SKM-1 (cell line): ENCODE measurements at regions not wholly inside any gene's neighbourhood (a gene's known extent, or its start where the extent isn't known, plus 50 kb on each side); places are given as distances from the start of the nearest gene placed in this dataset.

Source experiments
- DNase-seq: peaks from one replicate; lab custom pipeline; 2025; ENCODE audit not compliant: unreplicated experiment; lab: John Stamatoyannopoulos, UW

DNA sequence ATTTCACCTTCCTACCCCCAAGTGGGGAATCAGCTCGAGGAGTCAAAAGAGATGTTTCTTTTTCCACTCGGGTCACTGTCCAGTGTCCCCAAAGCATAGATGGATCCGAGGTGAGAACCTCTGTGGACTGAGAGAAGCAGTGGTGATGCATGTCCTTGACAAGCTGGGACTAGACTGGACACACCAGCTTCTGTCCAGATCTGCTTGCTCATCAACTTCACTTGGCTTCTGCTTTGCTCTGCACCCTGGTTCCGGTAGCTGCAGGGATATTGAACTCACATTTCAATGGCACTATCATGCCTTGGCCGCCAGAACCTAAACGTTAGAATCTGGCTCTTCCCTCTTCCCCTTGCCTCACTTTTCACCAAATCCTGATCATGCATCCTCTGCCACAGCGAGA lies 50.3 kb upstream of the CXCL12 start:
- DNase-seq = no peak

- DNase-seq = no peak
Observed at GRCh38 chr10:44436240-44436639, 51.3 kb upstream of the CXCL12 start.

GRCh38 chr10:44437840-44438511 lies 53.1 kb upstream of the CXCL12 start:
- no peak for DNase-seq

- DNase-seq = no peak
Observed at GRCh38 chr10:44439239-44439957, 54.5 kb upstream of the CXCL12 start.

DNA sequence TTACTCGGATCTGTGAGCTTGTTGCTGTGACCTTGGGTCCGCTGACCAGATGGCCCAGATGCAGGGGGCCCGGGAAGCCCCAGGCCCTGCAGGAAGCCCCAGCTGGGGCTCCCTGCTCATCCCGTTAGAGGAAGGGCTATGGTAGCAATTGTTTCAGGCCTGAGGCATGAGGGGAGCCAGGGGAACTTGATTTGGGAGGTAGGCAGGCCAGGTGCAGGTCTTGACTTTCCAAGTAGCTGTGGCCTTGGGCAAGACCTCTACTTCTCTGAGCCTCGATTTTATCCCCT lies 55.0 kb upstream of the CXCL12 start:
- DNase-seq = no peak

DNA sequence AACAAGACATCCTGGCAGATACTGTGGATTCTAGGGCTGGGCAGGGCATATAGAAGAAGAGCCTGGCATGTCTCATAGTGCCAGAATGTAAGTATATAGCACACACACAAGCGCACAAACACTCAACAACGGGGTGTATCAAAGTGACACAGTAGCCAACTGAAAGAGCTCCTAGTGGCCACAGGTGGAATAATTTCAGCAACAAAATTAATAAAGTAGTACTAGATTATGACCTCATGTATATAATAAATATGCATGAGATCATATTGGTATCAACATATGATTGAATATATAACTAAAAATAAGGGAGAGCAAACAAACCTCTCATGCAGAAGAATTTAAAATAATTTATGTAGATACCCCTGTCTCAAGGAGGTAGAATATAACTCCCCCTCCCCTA lies 72.4 kb upstream of the CXCL12 start:
- no peak for DNase-seq

DNA sequence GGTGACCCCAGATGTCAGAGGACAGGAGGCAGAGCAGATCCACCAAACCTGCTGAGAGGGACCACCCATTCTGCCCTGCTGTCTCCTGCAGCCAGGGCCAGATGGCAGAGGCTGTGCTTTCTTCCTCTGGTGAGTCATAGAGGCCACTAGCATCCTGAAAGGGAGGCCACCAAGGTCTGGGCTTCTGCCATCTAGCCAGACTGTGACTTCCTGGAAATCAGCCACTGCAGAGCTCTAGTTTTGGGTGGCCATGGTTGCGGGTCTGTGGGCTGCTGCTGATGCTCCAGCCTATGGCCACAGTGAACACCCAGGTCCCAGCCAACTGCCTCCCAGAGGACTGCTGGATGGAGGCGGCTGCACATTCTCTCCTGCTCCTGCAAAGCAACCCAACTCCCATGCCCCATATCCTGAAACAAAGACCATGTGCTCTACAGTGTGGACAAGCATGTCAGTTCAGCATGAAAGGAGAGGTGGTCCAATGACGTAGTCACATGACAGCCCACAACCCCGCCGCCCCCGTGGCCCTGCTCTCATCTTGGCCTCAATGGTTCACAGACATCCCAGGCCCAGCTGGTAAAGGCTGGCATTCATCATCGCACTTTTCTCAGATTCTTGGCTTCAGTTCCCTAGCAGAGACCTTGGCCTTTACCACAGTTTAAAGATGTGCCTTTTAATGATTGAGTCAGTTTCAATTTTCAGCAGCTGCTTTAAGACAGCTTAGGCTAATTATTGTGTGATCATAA lies 73.9 kb upstream of the CXCL12 start:
- DNase-seq = no peak

GRCh38 chr10:44459671-44460070 lies 74.8 kb upstream of the CXCL12 start:
- DNase-seq = no peak

GRCh38 chr10:44460416-44460815 lies 75.5 kb upstream of the CXCL12 start:
- DNase-seq = no peak

GRCh38 chr10:44462338-44462914 lies 77.5 kb upstream of the CXCL12 start:
- no peak for DNase-seq

DNA sequence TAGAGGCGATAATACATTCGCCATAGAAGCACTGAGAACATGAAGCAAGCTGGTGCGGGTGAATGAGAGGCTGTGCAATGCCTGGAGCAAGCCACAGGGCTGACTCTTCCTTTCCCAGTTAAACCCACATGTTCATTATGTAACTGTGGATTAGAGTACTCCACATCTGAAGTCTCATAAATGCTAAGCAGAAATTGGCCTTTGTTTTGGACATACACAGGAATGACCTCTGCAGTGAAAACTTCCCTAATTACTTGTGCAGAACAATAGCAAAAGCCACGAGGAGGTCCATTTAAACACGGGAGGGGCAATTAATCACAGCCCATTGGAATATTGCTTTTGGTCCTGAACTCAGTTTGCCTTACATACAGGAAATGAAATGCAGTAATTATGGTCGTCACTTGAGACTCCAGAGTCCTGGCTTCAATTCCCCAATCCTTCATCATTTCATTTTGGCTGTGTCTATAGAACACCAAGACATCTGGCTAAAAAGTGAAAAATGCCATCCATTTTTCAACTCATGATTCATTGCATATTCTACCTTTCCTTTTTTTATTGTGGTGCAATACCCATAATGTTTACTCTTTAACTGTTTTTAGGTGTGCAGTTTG lies 78.7 kb upstream of the CXCL12 start:
- no peak for DNase-seq

DNA sequence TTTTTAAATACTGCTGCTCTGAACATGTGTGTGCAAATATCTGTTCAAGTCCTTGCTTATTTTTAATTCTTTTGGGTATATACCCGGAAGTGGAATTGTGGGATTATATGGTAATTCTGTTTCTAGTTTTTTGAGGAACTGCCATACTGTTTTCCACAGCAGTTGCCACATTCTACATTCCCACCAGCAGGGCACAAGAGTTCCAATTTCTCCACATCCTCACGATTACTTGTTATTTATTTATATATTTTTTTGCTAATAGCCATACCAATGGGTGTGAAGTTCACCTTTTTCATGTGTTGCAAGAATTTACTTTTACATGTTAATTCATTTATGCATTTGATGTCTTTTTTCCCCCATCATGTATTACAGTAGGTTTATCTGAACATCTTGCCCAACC lies 79.6 kb upstream of the CXCL12 start:
- no peak for DNase-seq

- no peak for DNase-seq
Observed at GRCh38 chr10:44465401-44466115, 80.7 kb upstream of the CXCL12 start.

DNA sequence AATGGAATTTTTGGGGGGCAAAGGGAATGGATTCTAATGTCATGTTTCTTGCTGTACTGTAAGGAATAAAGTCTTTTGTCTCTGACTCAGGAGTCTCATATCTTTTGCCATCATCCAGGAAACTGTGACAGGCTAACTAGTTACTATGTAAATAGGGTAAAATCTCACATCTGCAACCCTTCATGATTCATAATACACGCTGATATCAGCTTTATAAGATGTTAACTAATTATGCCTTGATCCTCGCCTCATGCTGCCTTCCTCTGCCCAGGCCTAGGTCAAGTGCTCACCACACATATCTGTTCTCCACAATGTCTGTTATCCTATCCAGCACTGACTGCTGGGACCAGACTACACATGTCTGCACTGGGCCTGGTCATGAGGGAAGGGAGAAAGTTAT lies 81.3 kb upstream of the CXCL12 start:
- DNase-seq = no peak

GRCh38 chr10:44467090-44467489 lies 82.2 kb upstream of the CXCL12 start:
- DNase-seq = no peak

DNA sequence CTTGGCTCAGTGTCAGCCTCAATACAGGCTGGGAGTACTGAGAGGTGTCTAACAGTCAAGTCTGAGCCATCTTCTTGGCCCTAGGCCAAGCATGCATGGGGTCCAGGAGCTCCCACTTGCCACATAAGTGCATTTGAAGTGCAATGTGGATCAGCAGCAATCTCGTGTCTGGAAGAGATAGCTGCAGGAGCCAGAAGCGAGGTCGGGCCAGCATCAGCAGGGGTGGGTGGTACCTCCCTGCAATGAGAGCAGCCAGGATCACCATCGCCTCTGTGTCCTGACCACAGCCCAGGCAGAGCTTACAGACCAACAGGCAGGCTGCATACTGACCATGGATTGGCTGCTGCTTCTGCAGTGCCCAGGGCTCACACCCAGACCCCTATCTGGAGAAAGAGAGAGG lies 83.0 kb upstream of the CXCL12 start:
- no peak for DNase-seq

- DNase-seq = no peak
Observed at GRCh38 chr10:44468525-44468924, 83.6 kb upstream of the CXCL12 start.

DNA sequence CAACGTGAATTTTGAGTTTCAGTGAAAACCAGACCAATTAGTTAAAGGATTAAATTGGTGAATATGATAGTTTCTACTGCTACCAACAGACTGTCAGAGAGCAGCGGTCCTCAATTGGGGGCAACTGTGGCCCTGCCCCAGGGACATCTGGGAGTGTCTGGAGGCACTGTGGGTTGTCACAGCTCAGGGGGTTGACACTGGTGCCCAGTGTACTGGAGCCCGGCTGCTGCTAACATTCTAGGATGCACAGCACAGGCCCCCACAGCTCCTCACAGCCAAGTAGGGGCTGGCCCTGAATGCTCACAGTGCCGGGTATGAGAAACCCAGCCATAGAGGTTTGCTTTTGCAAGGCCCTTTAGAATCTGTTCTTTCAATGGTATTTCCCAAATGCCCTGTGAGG lies 84.1 kb upstream of the CXCL12 start:
- DNase-seq = no peak

GRCh38 chr10:44470784-44471183 lies 85.9 kb upstream of the CXCL12 start:
- no peak for DNase-seq

GRCh38 chr10:44471410-44471809 lies 86.5 kb upstream of the CXCL12 start:
- DNase-seq = no peak

GRCh38 chr10:44473146-44473545 lies 88.2 kb upstream of the CXCL12 start:
- no peak for DNase-seq
